ENCODE measurements at regions not wholly inside any gene's neighbourhood (a gene's known extent, or its start where the extent isn't known, plus 50 kb on each side); places are given as distances from the start of the nearest gene placed in this dataset.
"Not testable (repeated sequence)": the region's sequence is repeated elsewhere in the genome, so short reads cannot be mapped to it uniquely, and the experiment has no call there.

- no peak overlapping the region for H3K4me3 ChIP-seq
- H3K36me3 ChIP-seq: no peaks in the 10 kb centered on the region
- H3K27ac ChIP-seq: no peak overlapping the region
- H3K27me3 ChIP-seq: no peaks in the 10 kb centered on the region
- H3K9me3 ChIP-seq (ENCODE audit: low read depth): no peaks in the 10 kb centered on the region
- DNase-seq (ENCODE audit: low read depth in 1 of 2, low spot score in 1 of 2): no peak
- peaks cover 9% of the 10 kb centered on the region for H3K4me1 ChIP-seq (ENCODE audit: low read depth)
- TF ChIP-seq CTCF (IDR thresholded peaks at IDR 0.05; ENCODE audit: low read depth, low read length): no peak
Observed at GRCh38 chrX:40530509-40530908, 50.3 kb upstream of the ATP6AP2 start.

DNA sequence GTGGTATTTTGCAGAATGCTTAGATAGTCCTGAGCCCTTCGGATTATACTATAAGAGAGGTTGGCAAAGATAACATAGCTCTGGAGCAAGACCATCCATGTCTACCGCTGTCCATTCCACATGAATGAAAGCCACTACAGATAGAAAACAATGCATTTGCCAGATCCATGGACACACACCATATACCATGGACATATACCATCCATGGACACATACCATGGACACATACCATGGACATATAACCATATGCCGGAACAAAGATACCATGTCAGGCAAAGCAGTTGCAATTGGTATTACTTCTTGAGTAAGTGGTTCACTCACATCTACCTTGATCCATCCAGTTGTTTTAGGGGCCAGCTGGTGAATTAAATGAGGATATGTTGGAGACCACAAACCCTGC lies 53.2 kb upstream of the ATP6AP2 start:
- Histone ChIP-seq H3K9me3 (ENCODE audit: low read depth) (no peaks in the 10 kb centered on the region), H3K4me1 (ENCODE audit: low read depth) (peaks cover 9% of the 10 kb centered on the region), H3K36me3 (no peaks in the 10 kb centered on the region), H3K4me3 (no peak overlapping the region), H3K27me3 (no peaks in the 10 kb centered on the region), H3K27ac (no peak overlapping the region)
- DNase-seq (ENCODE audit: low read depth in 1 of 2, low spot score in 1 of 2): no peak
- TF ChIP-seq CTCF (IDR thresholded peaks at IDR 0.05; ENCODE audit: low read depth, low read length): no peak

- Histone ChIP-seq H3K27me3 (no peaks in the 10 kb centered on the region), H3K36me3 (no peaks in the 10 kb centered on the region), H3K4me3 (no peak overlapping the region), H3K4me1 (ENCODE audit: low read depth) (peaks cover 9% of the 10 kb centered on the region), H3K9me3 (ENCODE audit: low read depth) (no peaks in the 10 kb centered on the region), H3K27ac (peak overlapping the region; percentile 26)
- no peak for TF ChIP-seq CTCF (IDR thresholded peaks at IDR 0.05; ENCODE audit: low read depth, low read length)
- DNase-seq (ENCODE audit: low read depth in 1 of 2, low spot score in 1 of 2): peak in 1 of 2 donors; percentile 43
Observed at GRCh38 chrX:40526412-40526811, 54.4 kb upstream of the ATP6AP2 start.

DNA sequence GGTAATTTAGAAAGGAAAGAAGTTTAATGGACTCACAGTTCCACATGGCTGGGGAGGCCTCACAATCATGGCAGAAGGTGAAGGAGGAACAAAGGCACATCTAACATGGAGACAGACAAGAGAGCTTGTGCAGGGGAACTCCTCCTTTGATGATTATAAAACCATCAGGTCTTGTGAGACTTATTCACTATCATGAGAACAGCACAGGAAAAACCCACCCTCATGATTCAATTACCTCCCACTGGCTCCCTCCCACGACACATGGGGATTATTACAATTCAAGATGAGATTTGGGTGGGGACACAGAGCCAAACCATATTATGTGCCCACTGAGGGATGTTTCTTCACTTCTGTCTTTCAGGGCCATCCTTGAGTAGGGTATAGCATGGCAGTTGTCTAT lies 54.9 kb upstream of the ATP6AP2 start:
- not testable (repeated sequence) for H3K27ac ChIP-seq; H3K4me3 ChIP-seq; DNase-seq (ENCODE audit: low read depth in 1 of 2, low spot score in 1 of 2); H3K36me3 ChIP-seq; H3K4me1 ChIP-seq (ENCODE audit: low read depth); H3K9me3 ChIP-seq (ENCODE audit: low read depth); H3K27me3 ChIP-seq

DNA sequence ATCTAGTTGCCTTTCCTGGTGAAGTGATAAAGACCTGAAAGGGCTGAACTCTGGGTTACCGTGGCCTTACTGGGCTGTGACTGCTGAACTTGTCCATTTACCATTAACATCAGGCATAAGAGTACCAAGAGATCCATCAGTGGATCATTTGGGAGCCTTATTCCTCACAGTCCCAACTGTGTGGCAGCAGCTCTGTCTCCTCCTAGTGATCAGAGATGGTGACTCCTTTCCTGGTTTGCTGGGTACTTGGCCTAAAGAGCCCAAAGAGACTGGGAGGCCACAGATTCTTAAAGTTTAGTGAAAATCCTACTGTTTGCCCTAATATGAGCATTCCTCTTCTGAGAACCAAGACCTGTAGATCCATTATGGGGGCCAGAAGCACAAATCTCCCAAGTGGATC lies 56.3 kb upstream of the ATP6AP2 start:
- no peaks in the 10 kb centered on the region for H3K9me3 ChIP-seq (ENCODE audit: low read depth)
- peak; percentile 7 for TF ChIP-seq CTCF (IDR thresholded peaks at IDR 0.05; ENCODE audit: low read depth, low read length)
- H3K36me3 ChIP-seq: no peaks in the 10 kb centered on the region
- DNase-seq (ENCODE audit: low read depth in 1 of 2, low spot score in 1 of 2): no peak
- no peak overlapping the region for H3K27ac ChIP-seq
- peaks cover 9% of the 10 kb centered on the region for H3K4me1 ChIP-seq (ENCODE audit: low read depth)
- H3K4me3 ChIP-seq: no peak overlapping the region
- no peaks in the 10 kb centered on the region for H3K27me3 ChIP-seq

GRCh38 chrX:40523852-40524251 lies 56.9 kb upstream of the ATP6AP2 start:
- TF ChIP-seq CTCF (IDR thresholded peaks at IDR 0.05; ENCODE audit: low read depth, low read length): no peak
- no peaks in the 10 kb centered on the region for H3K36me3 ChIP-seq
- no peaks in the 10 kb centered on the region for H3K9me3 ChIP-seq (ENCODE audit: low read depth)
- no peak for DNase-seq (ENCODE audit: low read depth in 1 of 2, low spot score in 1 of 2)
- no peaks in the 10 kb centered on the region for H3K27me3 ChIP-seq
- peaks cover 9% of the 10 kb centered on the region for H3K4me1 ChIP-seq (ENCODE audit: low read depth)
- H3K27ac ChIP-seq: no peak overlapping the region
- no peak overlapping the region for H3K4me3 ChIP-seq

Data from cardiac muscle cell (in vitro differentiated cells and primary cell).